Mesothelial cell of epicardium (in vitro differentiated cells): ENCODE measurements at regions not wholly inside any gene's neighbourhood (a gene's known extent, or its start where the extent isn't known, plus 50 kb on each side); places are given as distances from the start of the nearest gene placed in this dataset.

Source experiments
- DNase-seq, 2 experiments: peaks; one replicate each; pipeline ENCODE4 v3.0.0; 2021; ENCODE audit warnings: low spot score in 2 of 2; ENCODE audit not compliant: unreplicated experiment in 2 of 2
- H3K27ac Mint-ChIP-seq: 2 replicates; pipeline ENCODE4 v1.8.0; 2021; ENCODE audit warnings: mixed read lengths
- H3K27me3 Mint-ChIP-seq: 2 replicates; pipeline ENCODE4 v1.8.0; 2021; ENCODE audit warnings: low read depth, mixed read lengths
- H3K36me3 Mint-ChIP-seq: 2 replicates; pipeline ENCODE4 v1.8.0; 2021; ENCODE audit warnings: mixed read lengths
- H3K4me1 Mint-ChIP-seq: 2 replicates; pipeline ENCODE4 v1.8.0; 2021; ENCODE audit warnings: mixed read lengths
- H3K4me3 Mint-ChIP-seq: 2 replicates; pipeline ENCODE4 v1.8.0; 2021; ENCODE audit warnings: mild to moderate bottlenecking, moderate library complexity, mixed read lengths
- H3K9me3 Mint-ChIP-seq: 2 replicates; pipeline ENCODE4 v1.8.0; 2021; ENCODE audit warnings: mixed read lengths
- TF ChIP-seq, protein P1 (sequence below): fragments of 200-600 bp; sonication (generic); IDR thresholded peaks from one replicate; pipeline ENCODE4 v1.5.0; 2021; ENCODE audit warnings: antibody characterized with exemption; ENCODE audit not compliant: unreplicated experiment

DNA sequence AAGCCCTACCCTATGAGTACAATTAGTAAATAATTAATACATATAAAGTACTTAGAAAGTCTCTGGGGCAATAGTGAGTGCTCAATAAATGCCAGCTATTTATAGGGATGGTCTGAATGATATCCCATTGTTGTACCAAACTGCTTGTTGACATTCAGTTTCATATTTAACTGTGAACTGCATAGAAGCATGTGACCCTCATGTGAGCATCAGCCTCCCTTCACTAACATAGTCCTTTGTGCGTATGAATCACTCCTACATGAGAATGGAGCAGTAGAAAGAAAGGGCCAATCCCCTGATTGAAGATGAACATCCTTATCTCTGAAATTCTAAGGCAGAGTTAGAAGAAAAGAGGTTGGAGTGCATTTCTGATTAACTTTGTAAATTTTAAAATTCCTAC, 68.7 kb upstream of the ATP10A start:
- Mint-ChIP-seq H3K4me1 (peaks cover 6% of the 10 kb centered on the region), H3K27ac (no peak overlapping the region), H3K9me3 (peaks cover 18% of the 10 kb centered on the region), H3K36me3 (no peaks in the 10 kb centered on the region), H3K4me3 (no peak overlapping the region), H3K27me3 (peaks cover 3% of the 10 kb centered on the region)
- no peak for DNase-seq
- TF ChIP-seq, protein P1, sequence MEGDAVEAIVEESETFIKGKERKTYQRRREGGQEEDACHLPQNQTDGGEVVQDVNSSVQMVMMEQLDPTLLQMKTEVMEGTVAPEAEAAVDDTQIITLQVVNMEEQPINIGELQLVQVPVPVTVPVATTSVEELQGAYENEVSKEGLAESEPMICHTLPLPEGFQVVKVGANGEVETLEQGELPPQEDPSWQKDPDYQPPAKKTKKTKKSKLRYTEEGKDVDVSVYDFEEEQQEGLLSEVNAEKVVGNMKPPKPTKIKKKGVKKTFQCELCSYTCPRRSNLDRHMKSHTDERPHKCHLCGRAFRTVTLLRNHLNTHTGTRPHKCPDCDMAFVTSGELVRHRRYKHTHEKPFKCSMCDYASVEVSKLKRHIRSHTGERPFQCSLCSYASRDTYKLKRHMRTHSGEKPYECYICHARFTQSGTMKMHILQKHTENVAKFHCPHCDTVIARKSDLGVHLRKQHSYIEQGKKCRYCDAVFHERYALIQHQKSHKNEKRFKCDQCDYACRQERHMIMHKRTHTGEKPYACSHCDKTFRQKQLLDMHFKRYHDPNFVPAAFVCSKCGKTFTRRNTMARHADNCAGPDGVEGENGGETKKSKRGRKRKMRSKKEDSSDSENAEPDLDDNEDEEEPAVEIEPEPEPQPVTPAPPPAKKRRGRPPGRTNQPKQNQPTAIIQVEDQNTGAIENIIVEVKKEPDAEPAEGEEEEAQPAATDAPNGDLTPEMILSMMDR = no peak

DNA sequence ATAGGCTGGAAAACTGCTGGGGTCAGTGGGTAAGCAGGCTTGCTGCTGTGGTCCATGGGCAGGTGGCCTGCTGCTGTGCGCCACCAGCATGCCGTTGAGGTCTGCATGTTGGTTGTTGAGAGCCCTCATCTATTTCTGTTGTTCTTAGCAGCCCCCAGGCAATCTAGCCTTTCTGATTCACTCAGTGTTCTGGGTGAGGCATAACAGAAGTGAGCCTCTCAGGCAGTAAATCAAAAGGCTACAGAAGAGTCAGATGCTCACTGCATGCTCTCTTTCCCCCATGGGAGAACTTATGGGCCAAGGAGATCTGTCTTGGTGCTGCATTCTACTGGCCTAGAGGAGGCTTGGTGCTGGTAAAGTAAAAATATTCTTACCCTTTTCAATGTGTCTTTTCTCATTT, 67.8 kb upstream of the ATP10A start:
- Mint-ChIP-seq H3K27me3 (peaks cover 3% of the 10 kb centered on the region), H3K27ac (no peak overlapping the region), H3K9me3 (peaks cover 18% of the 10 kb centered on the region), H3K36me3 (no peaks in the 10 kb centered on the region), H3K4me3 (no peak overlapping the region), H3K4me1 (peaks cover 6% of the 10 kb centered on the region)
- TF ChIP-seq, protein P1 = no peak
- DNase-seq = no peak
